Trophoblast cell (in vitro differentiated cells and primary cell): ENCODE measurements at regions not wholly inside any gene's neighbourhood (a gene's known extent, or its start where the extent isn't known, plus 50 kb on each side); places are given as distances from the start of the nearest gene placed in this dataset.

ENCODE experiments used
- DNase-seq, 2 donors: peaks; one replicate each; pipeline ENCODE4 v3.0.0-alpha.2; 2016
- H2AFZ ChIP-seq: 2 replicates; pipeline ENCODE4 v1.6.1; 2013; ENCODE audit warnings: low read length, moderate library complexity, mild to moderate bottlenecking; ENCODE audit not compliant: insufficient read depth, poor library complexity
- H2AK5ac ChIP-seq: 2 replicates; pipeline ENCODE4 v1.6.1; 2013; ENCODE audit warnings: mild to moderate bottlenecking, low read length
- H2BK120ac ChIP-seq: 2 replicates; pipeline ENCODE4 v1.6.1; 2013; ENCODE audit warnings: low read length, mild to moderate bottlenecking, moderate library complexity; ENCODE audit not compliant: insufficient read depth, poor library complexity
- H2BK12ac ChIP-seq: 2 replicates; pipeline ENCODE4 v1.6.1; 2013; ENCODE audit warnings: mild to moderate bottlenecking, low read length, moderate library complexity
- H2BK5ac ChIP-seq: 2 replicates; pipeline ENCODE4 v1.6.1; 2013; ENCODE audit warnings: low read length, low read depth, moderate library complexity, mild to moderate bottlenecking; ENCODE audit not compliant: poor library complexity
- H3K14ac ChIP-seq: 2 replicates; pipeline ENCODE4 v1.6.1; 2013; ENCODE audit warnings: mild to moderate bottlenecking, low read length
- H3K18ac ChIP-seq: 2 replicates; pipeline ENCODE4 v1.6.1; 2013; ENCODE audit warnings: mild to moderate bottlenecking, low read length
- H3K23ac ChIP-seq: 2 replicates; pipeline ENCODE4 v1.6.1; 2013; ENCODE audit warnings: low read length
- H3K27ac ChIP-seq: 2 replicates; pipeline ENCODE4 v1.5.1; 2013; ENCODE audit warnings: low read depth, mild to moderate bottlenecking, inconsistent platforms, low read length, moderate library complexity
- H3K27me3 ChIP-seq: 2 replicates; pipeline ENCODE4 v1.6.1; 2013; ENCODE audit warnings: inconsistent platforms, mild to moderate bottlenecking, low read length, moderate library complexity; ENCODE audit not compliant: insufficient read depth
- H3K36me3 ChIP-seq, 2 experiments: 1 replicate in 1 of 2; 2 replicates in 1 of 2; pipeline ENCODE4 v1.6.1; 2013; ENCODE audit warnings: low read length in 2 of 2, mild to moderate bottlenecking in 2 of 2, moderate library complexity in 1 of 2; ENCODE audit not compliant: insufficient read depth in 2 of 2, control insufficient read depth in 1 of 2
- H3K4ac ChIP-seq: 2 replicates; pipeline ENCODE4 v1.6.1; 2013; ENCODE audit warnings: low read depth, mild to moderate bottlenecking, low read length, moderate library complexity
- H3K4me1 ChIP-seq, 2 experiments: 1 replicate in 1 of 2; 2 replicates in 1 of 2; pipeline ENCODE4 v1.6.1; 2013; ENCODE audit warnings: low read length in 2 of 2, mild to moderate bottlenecking in 2 of 2, moderate library complexity in 1 of 2; ENCODE audit not compliant: insufficient read depth in 2 of 2, control insufficient read depth in 1 of 2
- H3K4me2 ChIP-seq: 2 replicates; pipeline ENCODE4 v1.6.1; 2013; ENCODE audit warnings: inconsistent platforms, mild to moderate bottlenecking, low read length, moderate library complexity
- H3K4me3 ChIP-seq: 2 replicates; pipeline ENCODE4 v1.5.1; 2013; ENCODE audit warnings: mild to moderate bottlenecking, low read depth, low read length, inconsistent platforms
- H3K79me1 ChIP-seq: one replicate; pipeline ENCODE4 v1.6.1; 2013; ENCODE audit warnings: low read length
- H3K79me2 ChIP-seq: 2 replicates; pipeline ENCODE4 v1.6.1; 2013; ENCODE audit warnings: low read length, mild to moderate bottlenecking; ENCODE audit not compliant: control insufficient read depth, insufficient read depth, poor library complexity
- H3K9ac ChIP-seq: 2 replicates; pipeline ENCODE4 v1.6.1; 2013; ENCODE audit warnings: mild to moderate bottlenecking, low read length
- H3K9me3 ChIP-seq: 2 replicates; pipeline ENCODE4 v1.6.1; 2013; ENCODE audit warnings: low read depth, mild to moderate bottlenecking, control low read depth, inconsistent platforms, low read length; ENCODE audit not compliant: insufficient read depth
- H4K12ac ChIP-seq: 2 replicates; pipeline ENCODE4 v1.6.1; 2013; ENCODE audit warnings: low read depth, mild to moderate bottlenecking, low read length, moderate library complexity
- H4K8ac ChIP-seq: 2 replicates; pipeline ENCODE4 v1.6.1; 2013; ENCODE audit warnings: low read depth, mild to moderate bottlenecking, low read length, moderate library complexity
- H4K91ac ChIP-seq: one replicate; pipeline ENCODE4 v1.6.1; 2013; ENCODE audit warnings: low read depth, mild to moderate bottlenecking, low read length, moderate library complexity
- WGBS: extraction: QIAGEN DNeasy Blood & Tissue Kit; methylation state at CpG from one replicate; pipeline ENCODE4 v1.1.7; 2013; ENCODE audit warnings: missing lambda C conversion rate; ENCODE audit not compliant: insufficient read length, insufficient coverage; ENCODE audit errors: extremely low coverage; 5-methylcytosine and 5-hydroxymethylcytosine counted together

GRCh38 chr5:8478326-8478725 is 609.4 kb downstream of the MTRR start:
- H3K14ac ChIP-seq: no peak overlapping the region
- H3K23ac ChIP-seq: no peak overlapping the region
- no CpG with 5 or more reads among the region's 2 CpGs for WGBS
- H3K27me3 ChIP-seq: no peaks in the 10 kb centered on the region
- H2BK12ac ChIP-seq: no peak overlapping the region
- no peaks in the 10 kb centered on the region for H3K79me1 ChIP-seq
- H2BK120ac ChIP-seq: no peak overlapping the region
- H3K27ac ChIP-seq: no peak overlapping the region
- no peak overlapping the region for H2AK5ac ChIP-seq
- H4K12ac ChIP-seq: no peak overlapping the region
- no peak overlapping the region for H3K9ac ChIP-seq
- H3K4ac ChIP-seq: no peak overlapping the region
- H3K18ac ChIP-seq: no peak overlapping the region
- H3K9me3 ChIP-seq: no peaks in the 10 kb centered on the region
- no peak overlapping the region for H4K8ac ChIP-seq
- no peak for DNase-seq
- H4K91ac ChIP-seq: no peak overlapping the region
- H3K36me3 ChIP-seq: no peaks in the 10 kb centered on the region
- no peak overlapping the region for H3K4me2 ChIP-seq
- no peak overlapping the region for H3K4me3 ChIP-seq
- no peak overlapping the region for H2AFZ ChIP-seq
- H2BK5ac ChIP-seq: no peak overlapping the region
- H3K79me2 ChIP-seq: no peaks in the 10 kb centered on the region
- no peaks in the 10 kb centered on the region for H3K4me1 ChIP-seq

GRCh38 chr5:8481007-8481406 is 612.1 kb downstream of the MTRR start:
- no peaks in the 10 kb centered on the region for H3K27me3 ChIP-seq
- no peak overlapping the region for H2AK5ac ChIP-seq
- H2BK5ac ChIP-seq: no peak overlapping the region
- no peaks in the 10 kb centered on the region for H3K4me1 ChIP-seq
- H3K23ac ChIP-seq: no peak overlapping the region
- H3K18ac ChIP-seq: no peak overlapping the region
- H3K14ac ChIP-seq: no peak overlapping the region
- H2BK12ac ChIP-seq: no peak overlapping the region
- no peak overlapping the region for H2AFZ ChIP-seq
- H4K12ac ChIP-seq: no peak overlapping the region
- H3K36me3 ChIP-seq: no peaks in the 10 kb centered on the region
- no peak overlapping the region for H3K4me3 ChIP-seq
- H3K27ac ChIP-seq: no peak overlapping the region
- no peaks in the 10 kb centered on the region for H3K79me2 ChIP-seq
- no peaks in the 10 kb centered on the region for H3K9me3 ChIP-seq
- H3K4ac ChIP-seq: no peak overlapping the region
- no peak overlapping the region for H3K9ac ChIP-seq
- WGBS: no CpG with 5 or more reads among the region's 2 CpGs
- H4K8ac ChIP-seq: no peak overlapping the region
- no peak overlapping the region for H2BK120ac ChIP-seq
- no peak for DNase-seq
- no peaks in the 10 kb centered on the region for H3K79me1 ChIP-seq
- no peak overlapping the region for H4K91ac ChIP-seq
- no peak overlapping the region for H3K4me2 ChIP-seq

- Histone ChIP-seq H3K79me2 (no peaks in the 10 kb centered on the region), H3K27me3 (no peaks in the 10 kb centered on the region), H3K23ac (no peak overlapping the region), H2AK5ac (no peak overlapping the region), H4K91ac (no peak overlapping the region), H3K9ac (no peak overlapping the region), H2BK12ac (no peak overlapping the region), H3K79me1 (no peaks in the 10 kb centered on the region), H3K18ac (no peak overlapping the region), H3K14ac (no peak overlapping the region), H3K4me1 (no peaks in the 10 kb centered on the region), H2BK5ac (no peak overlapping the region), H3K4me3 (no peak overlapping the region), H3K9me3 (peaks cover 6% of the 10 kb centered on the region), H3K4ac (no peak overlapping the region), H2AFZ (no peak overlapping the region), H4K8ac (no peak overlapping the region), H3K36me3 (no peaks in the 10 kb centered on the region), H3K4me2 (no peak overlapping the region), H4K12ac (no peak overlapping the region), H3K27ac (no peak overlapping the region), H2BK120ac (no peak overlapping the region)
- DNase-seq: no peak
Observed at GRCh38 chr5:8491254-8491653, 622.3 kb downstream of the MTRR start.

DNA sequence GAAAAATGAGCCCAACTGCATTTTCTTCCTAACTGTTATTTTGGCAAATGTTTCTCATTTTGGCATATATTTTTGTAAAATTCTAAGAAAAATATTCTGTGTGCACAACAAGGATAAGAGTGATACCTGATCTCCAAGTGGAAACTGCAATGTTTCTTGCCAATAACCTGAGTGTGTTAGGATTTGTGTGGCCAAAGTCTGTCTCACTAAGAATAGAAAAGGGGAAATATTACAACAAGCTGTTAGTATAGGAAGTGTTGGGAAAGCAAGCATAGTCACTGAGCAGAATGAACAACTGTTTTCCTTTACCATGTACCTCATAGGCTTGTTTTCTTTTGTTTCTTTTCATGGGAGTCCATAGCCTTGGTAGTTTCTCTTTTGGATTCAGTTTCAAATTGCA is 624.2 kb downstream of the MTRR start:
- Histone ChIP-seq H2AK5ac (no peak overlapping the region), H3K79me1 (no peaks in the 10 kb centered on the region), H3K4ac (no peak overlapping the region), H4K91ac (no peak overlapping the region), H3K14ac (no peak overlapping the region), H2BK5ac (no peak overlapping the region), H3K4me2 (no peak overlapping the region), H4K12ac (no peak overlapping the region), H2BK12ac (no peak overlapping the region), H3K9me3 (peaks cover 6% of the 10 kb centered on the region), H3K27me3 (no peaks in the 10 kb centered on the region), H3K4me3 (no peak overlapping the region), H3K18ac (no peak overlapping the region), H2AFZ (no peak overlapping the region), H3K23ac (no peak overlapping the region), H3K79me2 (no peaks in the 10 kb centered on the region), H4K8ac (no peak overlapping the region), H3K36me3 (no peaks in the 10 kb centered on the region), H2BK120ac (no peak overlapping the region), H3K9ac (no peak overlapping the region), H3K4me1 (no peaks in the 10 kb centered on the region), H3K27ac (no peak overlapping the region)
- no peak for DNase-seq

DNA sequence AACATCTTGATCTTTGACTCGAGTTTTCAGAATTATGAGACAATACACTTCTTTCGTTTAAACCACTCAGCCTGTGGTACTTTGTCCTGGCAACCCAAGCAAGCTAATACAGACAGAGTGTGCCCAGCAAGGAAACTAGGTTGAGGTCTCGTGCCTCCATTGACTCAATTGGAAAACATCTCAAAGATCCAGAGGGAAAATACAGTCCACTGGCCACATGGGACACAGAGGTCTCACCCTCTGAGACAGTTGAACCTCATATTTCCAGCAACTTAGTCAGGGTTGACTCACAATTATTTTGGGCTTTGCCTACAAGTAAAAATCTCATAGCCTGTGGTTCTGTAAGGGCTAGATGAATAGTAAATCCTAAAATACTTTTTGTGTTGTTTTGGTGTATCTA is 631.5 kb downstream of the MTRR start:
- Histone ChIP-seq H2BK5ac (no peak overlapping the region), H2BK12ac (no peak overlapping the region), H2BK120ac (no peak overlapping the region), H3K9me3 (peaks cover 5% of the 10 kb centered on the region), H3K4me2 (no peak overlapping the region), H4K8ac (no peak overlapping the region), H3K79me1 (no peaks in the 10 kb centered on the region), H4K91ac (no peak overlapping the region), H2AFZ (no peak overlapping the region), H3K27me3 (no peaks in the 10 kb centered on the region), H3K4me1 (no peaks in the 10 kb centered on the region), H3K23ac (no peak overlapping the region), H2AK5ac (no peak overlapping the region), H3K27ac (no peak overlapping the region), H3K4me3 (no peak overlapping the region), H3K14ac (no peak overlapping the region), H3K9ac (no peak overlapping the region), H4K12ac (no peak overlapping the region), H3K18ac (no peak overlapping the region), H3K79me2 (no peaks in the 10 kb centered on the region), H3K36me3 (no peaks in the 10 kb centered on the region), H3K4ac (no peak overlapping the region)
- DNase-seq: no peak
- WGBS: no CpG with 5 or more reads among the region's 3 CpGs
